ENCODE measurements at regions not wholly inside any gene's neighbourhood (a gene's known extent, or its start where the extent isn't known, plus 50 kb on each side); places are given as distances from the start of the nearest gene placed in this dataset.

DNA sequence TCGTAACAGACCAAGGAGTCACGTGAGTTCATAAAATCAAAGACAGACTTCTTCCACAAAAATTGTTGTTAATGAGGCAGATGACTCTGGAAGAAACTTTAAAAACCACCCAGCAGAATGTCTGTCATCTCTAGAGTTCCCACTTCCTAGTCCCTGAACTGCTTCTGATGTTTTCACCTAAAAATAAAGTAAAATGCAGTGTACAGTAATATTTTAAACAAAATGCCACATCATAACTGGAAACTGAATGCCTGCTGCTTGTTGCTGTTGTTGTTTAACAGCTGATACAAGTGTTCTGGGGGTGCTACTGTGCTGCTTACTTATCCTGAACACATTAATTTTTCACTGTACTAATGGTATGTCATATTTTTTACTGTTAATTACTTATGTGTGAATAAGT is 577.2 kb downstream of the MTRR start:
- no peaks in the 10 kb centered on the region for H3K27me3 ChIP-seq (replicated peaks in 1 of 7)
- WGBS, 5 donors = 22 to 96% (median 88%) methylated on average over 2 of the region's 2 CpGs
- H3K4me3 ChIP-seq = no peak overlapping the region
- TF ChIP-seq POLR2A (IDR thresholded peaks at IDR 0.05) = no peak
- TF ChIP-seq, protein P1, sequence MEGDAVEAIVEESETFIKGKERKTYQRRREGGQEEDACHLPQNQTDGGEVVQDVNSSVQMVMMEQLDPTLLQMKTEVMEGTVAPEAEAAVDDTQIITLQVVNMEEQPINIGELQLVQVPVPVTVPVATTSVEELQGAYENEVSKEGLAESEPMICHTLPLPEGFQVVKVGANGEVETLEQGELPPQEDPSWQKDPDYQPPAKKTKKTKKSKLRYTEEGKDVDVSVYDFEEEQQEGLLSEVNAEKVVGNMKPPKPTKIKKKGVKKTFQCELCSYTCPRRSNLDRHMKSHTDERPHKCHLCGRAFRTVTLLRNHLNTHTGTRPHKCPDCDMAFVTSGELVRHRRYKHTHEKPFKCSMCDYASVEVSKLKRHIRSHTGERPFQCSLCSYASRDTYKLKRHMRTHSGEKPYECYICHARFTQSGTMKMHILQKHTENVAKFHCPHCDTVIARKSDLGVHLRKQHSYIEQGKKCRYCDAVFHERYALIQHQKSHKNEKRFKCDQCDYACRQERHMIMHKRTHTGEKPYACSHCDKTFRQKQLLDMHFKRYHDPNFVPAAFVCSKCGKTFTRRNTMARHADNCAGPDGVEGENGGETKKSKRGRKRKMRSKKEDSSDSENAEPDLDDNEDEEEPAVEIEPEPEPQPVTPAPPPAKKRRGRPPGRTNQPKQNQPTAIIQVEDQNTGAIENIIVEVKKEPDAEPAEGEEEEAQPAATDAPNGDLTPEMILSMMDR (IDR thresholded peaks at IDR 0.05 in 8 of 11, conservative IDR thresholded peaks at IDR 0.05 in 3 of 11) = no peak
- TF ChIP-seq POLR2AphosphoS5 (IDR thresholded peaks at IDR 0.05) = no peak
- DNase-seq = no peak
- H3K9me3 ChIP-seq = peaks cover 0 to 16% (median 4%) of the 10 kb centered on the region in 8 donors
- H3K36me3 ChIP-seq = no peaks in the 10 kb centered on the region
- H3K4me1 ChIP-seq = no peaks in the 10 kb centered on the region
- intact Hi-C loops (cut with DNase I; ENCODE audit: low total_unique reads) = no loop called here
- no peak overlapping the region for H3K27ac ChIP-seq

DNA sequence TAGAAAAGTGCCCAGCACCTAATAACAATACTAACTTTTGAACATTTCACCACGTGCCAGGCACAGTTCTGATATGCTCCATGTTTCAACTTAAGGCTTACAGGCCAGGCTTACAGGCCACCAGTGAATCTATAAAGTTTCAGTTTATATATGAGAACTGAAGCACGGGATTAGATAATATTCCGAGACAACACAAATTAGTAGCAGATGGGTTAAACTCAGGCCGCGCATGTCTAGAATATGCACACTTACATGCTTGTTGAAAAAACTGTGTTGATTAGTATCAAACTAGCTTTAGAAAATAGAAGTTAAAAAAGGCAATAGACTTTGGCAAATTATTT is 587.9 kb downstream of the MTRR start:
- Histone ChIP-seq H3K27ac (peak overlapping the region; percentile 39 to 86 (median 74)), H3K27me3 (replicated peaks in 1 of 7) (no peaks in the 10 kb centered on the region), H3K4me1 (peaks cover 0 to 20% (median 7%) of the 10 kb centered on the region in 6 donors), H3K9me3 (peaks cover 0 to 7% (median 0%) of the 10 kb centered on the region in 8 donors), H3K4me3 (peak overlapping the region in 7 of 8 donors; percentile 64 to 88 (median 75)), H3K36me3 (peaks cover 0 to 6% (median 0%) of the 10 kb centered on the region in 6 donors)
- intact Hi-C loops (cut with DNase I; ENCODE audit: low total_unique reads) = no loop called here
- WGBS, 5 donors = 80 to 88% (median 87%) methylated on average over 5 of the region's 5 CpGs
- no peak for TF ChIP-seq POLR2AphosphoS5 (IDR thresholded peaks at IDR 0.05)
- TF ChIP-seq, protein P1 (IDR thresholded peaks at IDR 0.05 in 8 of 11, conservative IDR thresholded peaks at IDR 0.05 in 3 of 11) = no peak
- no peak for TF ChIP-seq POLR2A (IDR thresholded peaks at IDR 0.05)
- no peak for DNase-seq

GRCh38 chr5:8457187-8458037 is 588.5 kb downstream of the MTRR start:
- Histone ChIP-seq H3K36me3 (peaks cover 0 to 6% (median 0%) of the 10 kb centered on the region in 6 donors), H3K4me3 (peak overlapping the region; percentile 64 to 88 (median 78)), H3K4me1 (peaks cover 0 to 20% (median 7%) of the 10 kb centered on the region in 6 donors), H3K27me3 (replicated peaks in 1 of 7) (no peaks in the 10 kb centered on the region), H3K27ac (peak overlapping the region; percentile 46 to 86 (median 74)), H3K9me3 (peaks cover 0 to 7% (median 0%) of the 10 kb centered on the region in 8 donors)
- intact Hi-C loops (cut with DNase I; ENCODE audit: low total_unique reads) = no loop called here
- TF ChIP-seq, protein P1 (IDR thresholded peaks at IDR 0.05 in 8 of 11, conservative IDR thresholded peaks at IDR 0.05 in 3 of 11) = no peak
- TF ChIP-seq POLR2A (IDR thresholded peaks at IDR 0.05) (peak in 1 of 3 donors; percentile 21), POLR2AphosphoS5 (IDR thresholded peaks at IDR 0.05) (peak; percentile 50 to 88 (median 81))
- 24 to 45% (median 30%) methylated on average over 24 to 74 of the region's 74 CpGs for WGBS, 5 donors
- DNase-seq = peak; percentile 92

- Histone ChIP-seq H3K27me3 (replicated peaks in 1 of 7) (no peaks in the 10 kb centered on the region), H3K4me3 (peak overlapping the region; percentile 64 to 88 (median 78)), H3K27ac (peak overlapping the region; percentile 46 to 86 (median 74)), H3K4me1 (peaks cover 0 to 20% (median 7%) of the 10 kb centered on the region in 6 donors), H3K36me3 (peaks cover 0 to 6% (median 0%) of the 10 kb centered on the region in 6 donors), H3K9me3 (peaks cover 0 to 7% (median 0%) of the 10 kb centered on the region in 8 donors)
- WGBS, 5 donors = 22 to 55% (median 39%) methylated on average over 5 to 22 of the region's 22 CpGs
- DNase-seq = no peak
- intact Hi-C loops (cut with DNase I; ENCODE audit: low total_unique reads) = no loop called here
- no peak for TF ChIP-seq POLR2A (IDR thresholded peaks at IDR 0.05)
- TF ChIP-seq POLR2AphosphoS5 (IDR thresholded peaks at IDR 0.05) = no peak
- TF ChIP-seq, protein P1 (IDR thresholded peaks at IDR 0.05 in 8 of 11, conservative IDR thresholded peaks at IDR 0.05 in 3 of 11) = no peak
Measured at GRCh38 chr5:8458038-8458383, 589.1 kb downstream of the MTRR start.
